ENCODE measurements at regions not wholly inside any gene's neighbourhood (a gene's known extent, or its start where the extent isn't known, plus 50 kb on each side); places are given as distances from the start of the nearest gene placed in this dataset.
A peak's percentile ranks its signal among the peaks of the same experiment; 100 is the strongest.

- no peaks in the 10 kb centered on the region for H3K9me3 ChIP-seq (ENCODE audit: control insufficient read depth, insufficient read depth, low read depth, low read length)
- H2AFZ ChIP-seq (ENCODE audit: low read length) = no peak overlapping the region
- no peak overlapping the region for H3K27ac ChIP-seq (ENCODE audit: insufficient read depth, low read length)
- no peaks in the 10 kb centered on the region for H3K4me1 ChIP-seq (ENCODE audit: control insufficient read depth, extremely low read depth, insufficient read depth, low read length)
- H4K20me1 ChIP-seq (ENCODE audit: control insufficient read depth, extremely low read depth, insufficient read depth, low read length) = no peaks in the 10 kb centered on the region
- H3K36me3 ChIP-seq (ENCODE audit: control insufficient read depth, insufficient read depth, low read length) = no peaks in the 10 kb centered on the region
- H3K79me2 ChIP-seq (ENCODE audit: control insufficient read depth, insufficient read depth, low read length) = no peaks in the 10 kb centered on the region
- H3K4me2 ChIP-seq (ENCODE audit: extremely low read depth, insufficient read depth, low read length) = no peak overlapping the region
- H3K27me3 ChIP-seq (ENCODE audit: control insufficient read depth, insufficient read depth, low read length) = no peaks in the 10 kb centered on the region
- no peak overlapping the region for H3K9ac ChIP-seq (ENCODE audit: insufficient read depth, low read length)
- peak in 1 of 2 donors; percentile 49 for DNase-seq (ENCODE audit: low read depth in 2 of 2)
- no peak for TF ChIP-seq CTCF (conservative IDR thresholded peaks at IDR 0.05 in 1 of 2, IDR thresholded peaks at IDR 0.05 in 1 of 2; ENCODE audit: low read depth in 1 of 2, low read length in 2 of 2)
- TF ChIP-seq EZH2 (IDR thresholded peaks at IDR 0.05; ENCODE audit: low read length, missing control alignments) = no peak
- H3K4me3 ChIP-seq (replicated peaks in 1 of 4; ENCODE audit: control extremely low read depth in 1 of 4, insufficient read depth in 1 of 4, low read depth in 3 of 4, low read length in 4 of 4) = no peak overlapping the region
Observed at GRCh38 chr18:73153271-73153670, 285.5 kb upstream of the NETO1 start.

- Histone ChIP-seq H4K20me1 (ENCODE audit: control insufficient read depth, extremely low read depth, insufficient read depth, low read length) (no peaks in the 10 kb centered on the region), H3K27ac (ENCODE audit: insufficient read depth, low read length) (no peak overlapping the region), H3K27me3 (ENCODE audit: control insufficient read depth, insufficient read depth, low read length) (no peaks in the 10 kb centered on the region), H3K4me3 (replicated peaks in 1 of 4; ENCODE audit: control extremely low read depth in 1 of 4, insufficient read depth in 1 of 4, low read depth in 3 of 4, low read length in 4 of 4) (no peak overlapping the region), H3K36me3 (ENCODE audit: control insufficient read depth, insufficient read depth, low read length) (no peaks in the 10 kb centered on the region), H2AFZ (ENCODE audit: low read length) (no peak overlapping the region), H3K9ac (ENCODE audit: insufficient read depth, low read length) (no peak overlapping the region), H3K9me3 (ENCODE audit: control insufficient read depth, insufficient read depth, low read depth, low read length) (no peaks in the 10 kb centered on the region), H3K4me1 (ENCODE audit: control insufficient read depth, extremely low read depth, insufficient read depth, low read length) (no peaks in the 10 kb centered on the region), H3K4me2 (ENCODE audit: extremely low read depth, insufficient read depth, low read length) (no peak overlapping the region), H3K79me2 (ENCODE audit: control insufficient read depth, insufficient read depth, low read length) (no peaks in the 10 kb centered on the region)
- no peak for DNase-seq (ENCODE audit: low read depth in 2 of 2)
- TF ChIP-seq EZH2 (IDR thresholded peaks at IDR 0.05; ENCODE audit: low read length, missing control alignments) = no peak
- TF ChIP-seq CTCF (conservative IDR thresholded peaks at IDR 0.05 in 1 of 2, IDR thresholded peaks at IDR 0.05 in 1 of 2; ENCODE audit: low read depth in 1 of 2, low read length in 2 of 2) = no peak
Observed at GRCh38 chr18:73151086-73151485, 283.3 kb upstream of the NETO1 start.

- H3K4me2 ChIP-seq (ENCODE audit: extremely low read depth, insufficient read depth, low read length) = no peak overlapping the region
- H3K4me1 ChIP-seq (ENCODE audit: control insufficient read depth, extremely low read depth, insufficient read depth, low read length) = no peaks in the 10 kb centered on the region
- H3K4me3 ChIP-seq (replicated peaks in 1 of 4; ENCODE audit: control extremely low read depth in 1 of 4, insufficient read depth in 1 of 4, low read depth in 3 of 4, low read length in 4 of 4) = no peak overlapping the region
- H3K9me3 ChIP-seq (ENCODE audit: control insufficient read depth, insufficient read depth, low read depth, low read length) = no peaks in the 10 kb centered on the region
- H4K20me1 ChIP-seq (ENCODE audit: control insufficient read depth, extremely low read depth, insufficient read depth, low read length) = no peaks in the 10 kb centered on the region
- TF ChIP-seq CTCF (conservative IDR thresholded peaks at IDR 0.05 in 1 of 2, IDR thresholded peaks at IDR 0.05 in 1 of 2; ENCODE audit: low read depth in 1 of 2, low read length in 2 of 2) (no peak), EZH2 (IDR thresholded peaks at IDR 0.05; ENCODE audit: low read length, missing control alignments) (no peak)
- H3K27me3 ChIP-seq (ENCODE audit: control insufficient read depth, insufficient read depth, low read length) = no peaks in the 10 kb centered on the region
- H3K79me2 ChIP-seq (ENCODE audit: control insufficient read depth, insufficient read depth, low read length) = no peaks in the 10 kb centered on the region
- no peak overlapping the region for H2AFZ ChIP-seq (ENCODE audit: low read length)
- H3K36me3 ChIP-seq (ENCODE audit: control insufficient read depth, insufficient read depth, low read length) = no peaks in the 10 kb centered on the region
- DNase-seq (ENCODE audit: low read depth in 2 of 2) = no peak
- no peak overlapping the region for H3K27ac ChIP-seq (ENCODE audit: insufficient read depth, low read length)
- no peak overlapping the region for H3K9ac ChIP-seq (ENCODE audit: insufficient read depth, low read length)
Observed at GRCh38 chr18:73150199-73150598, 282.4 kb upstream of the NETO1 start.

All from fibroblast of lung (primary cell).